ENCODE measurements at regions not wholly inside any gene's neighbourhood (a gene's known extent, or its start where the extent isn't known, plus 50 kb on each side); places are given as distances from the start of the nearest gene placed in this dataset.
A peak's percentile ranks its signal among the peaks of the same experiment; 100 is the strongest.

DNA sequence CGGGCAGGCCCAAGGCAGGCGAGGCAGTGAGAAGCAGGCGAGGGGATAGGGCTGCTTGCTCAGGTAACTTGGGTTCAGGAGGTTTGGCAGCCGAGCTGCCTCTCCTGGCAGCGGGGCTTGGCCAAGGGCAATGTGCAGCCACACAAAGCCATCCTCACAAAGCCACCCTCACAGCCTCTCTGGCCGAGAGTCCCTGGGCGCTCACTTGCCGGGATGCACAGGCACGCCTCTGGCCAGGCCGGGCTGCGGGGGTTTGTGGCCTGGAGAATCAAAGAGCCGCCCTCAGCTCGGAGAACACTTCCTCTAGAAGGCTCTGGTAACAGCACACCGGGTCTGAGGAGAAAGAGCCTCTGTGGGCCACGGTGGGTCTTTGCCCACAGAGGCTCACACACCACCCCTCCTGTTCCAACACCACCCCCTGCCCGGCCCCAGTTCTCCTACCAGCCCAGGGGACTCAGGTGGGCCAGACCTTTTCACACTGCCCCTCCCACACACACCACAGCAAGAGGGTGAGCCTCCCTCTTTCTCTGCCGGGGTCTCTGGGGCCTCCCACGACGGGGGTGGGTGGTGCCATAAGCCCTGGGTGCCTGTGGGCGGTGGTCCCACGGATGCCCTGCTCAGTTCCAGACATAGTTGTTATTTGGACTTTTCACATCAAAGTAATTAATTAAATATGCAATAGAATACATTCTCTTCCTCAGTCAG is 186.9 kb downstream of the ZFP36L2 start:
- H3K9me3 ChIP-seq, result no peaks in the 10 kb centered on the region
- no peaks in the 10 kb centered on the region for H3K27me3 ChIP-seq
- H3K36me3 ChIP-seq, result no peaks in the 10 kb centered on the region
- WGBS, 2 donors, result 84 to 88% methylated on average over 21 of the region's 21 CpGs
- ATAC-seq (peak in 2 of 8 donors; percentile 3 to 24), DNase-seq (no peak)
- intact Hi-C loops (cut with DNase I), result no loop called here
- H3K4me1 ChIP-seq, result peaks cover 0 to 27% (median 11%) of the 10 kb centered on the region in 9 donors
- TF ChIP-seq CTCF (IDR thresholded peaks at IDR 0.05), result no peak
- no peak overlapping the region for H3K27ac ChIP-seq
- H3K4me3 ChIP-seq, result no peak overlapping the region

- TF ChIP-seq CTCF (IDR thresholded peaks at IDR 0.05), result no peak
- DNase-seq (no peak), ATAC-seq (no peak)
- Histone ChIP-seq H3K4me1 (peaks cover 0 to 19% (median 5%) of the 10 kb centered on the region in 9 donors), H3K36me3 (no peaks in the 10 kb centered on the region), H3K9me3 (no peaks in the 10 kb centered on the region), H3K27ac (peak overlapping the region in 2 of 10 donors; percentile 28 to 36), H3K27me3 (no peaks in the 10 kb centered on the region), H3K4me3 (no peak overlapping the region)
- intact Hi-C loops (cut with DNase I), result no loop called here
- 92 to 94% methylated on average over 12 of the region's 12 CpGs for WGBS, 2 donors
Measured at GRCh38 chr2:43038696-43039094, 187.7 kb downstream of the ZFP36L2 start.

DNA sequence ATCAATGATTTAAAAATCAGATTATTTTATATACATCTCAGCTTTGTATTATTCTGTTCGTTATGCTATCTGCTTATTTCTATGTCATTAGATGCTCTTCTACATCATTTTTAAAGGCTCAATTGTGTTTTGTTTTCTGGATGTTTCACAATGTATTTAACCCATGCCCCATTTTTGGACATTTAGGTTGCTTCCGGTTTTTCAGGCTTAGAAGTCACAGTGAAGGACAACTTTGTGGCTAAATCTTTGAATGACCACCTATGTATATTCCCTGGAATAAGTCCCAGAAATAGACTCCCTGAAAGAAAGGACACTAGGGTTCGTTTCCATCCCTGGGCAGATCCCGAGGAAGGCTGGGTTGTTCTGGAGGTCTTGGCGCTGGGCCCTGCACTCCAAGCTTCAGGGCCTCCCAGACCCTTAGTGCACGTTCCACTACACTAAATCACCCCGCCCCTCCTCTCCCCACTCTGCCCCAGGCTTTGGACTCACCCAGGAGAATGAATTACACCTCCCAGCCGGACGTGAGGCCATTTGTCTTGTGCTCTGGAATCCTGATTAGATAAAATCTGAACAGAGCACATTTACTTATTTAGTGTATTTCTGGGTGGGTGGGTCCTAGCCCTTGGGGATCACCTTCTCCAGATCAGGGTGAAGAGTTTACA is 188.2 kb downstream of the ZFP36L2 start:
- intact Hi-C loops (cut with DNase I), result no loop called here
- TF ChIP-seq CTCF (IDR thresholded peaks at IDR 0.05), result no peak
- WGBS, 2 donors, result 66 to 78% methylated on average over 9 of the region's 9 CpGs
- Histone ChIP-seq H3K4me3 (no peak overlapping the region), H3K4me1 (peaks cover 0 to 16% (median 1%) of the 10 kb centered on the region in 9 donors), H3K36me3 (no peaks in the 10 kb centered on the region), H3K9me3 (no peaks in the 10 kb centered on the region), H3K27ac (peak overlapping the region in 2 of 10 donors; percentile 28 to 36), H3K27me3 (no peaks in the 10 kb centered on the region)
- DNase-seq (no peak), ATAC-seq (no peak)

DNA sequence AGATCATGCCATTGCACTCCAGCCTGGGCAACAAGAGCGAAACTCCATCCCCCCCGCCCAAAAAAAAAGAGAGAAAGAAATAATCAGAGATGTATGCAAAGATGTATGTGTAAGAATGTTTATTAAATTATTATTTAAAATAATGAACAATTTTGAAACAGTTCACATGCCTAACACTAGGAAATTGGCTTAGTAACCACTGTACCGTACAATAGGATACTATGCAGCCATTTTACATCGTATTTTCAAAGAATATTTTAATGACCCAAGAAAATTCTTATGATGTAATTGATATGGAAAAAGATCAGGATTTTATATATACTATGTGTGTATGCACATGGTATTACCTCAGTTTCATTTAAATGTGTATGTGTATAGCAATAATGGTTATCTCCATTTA is 190.5 kb downstream of the ZFP36L2 start:
- Histone ChIP-seq H3K4me3 (no peak overlapping the region), H3K27me3 (no peaks in the 10 kb centered on the region), H3K27ac (no peak overlapping the region), H3K4me1 (peaks cover 7 to 23% (median 14%) of the 10 kb centered on the region in 9 donors), H3K9me3 (no peaks in the 10 kb centered on the region), H3K36me3 (no peaks in the 10 kb centered on the region)
- intact Hi-C loops (cut with DNase I), result no loop called here
- WGBS, 2 donors, result 97 to 99% methylated on average over 4 of the region's 4 CpGs
- no peak for DNase-seq
- no peak for TF ChIP-seq CTCF (IDR thresholded peaks at IDR 0.05)
- ATAC-seq, result no peak

Data from heart right ventricle (tissue), 16 donors.